Endothelial cell of umbilical vein (primary cell): ENCODE measurements at regions not wholly inside any gene's neighbourhood (a gene's known extent, or its start where the extent isn't known, plus 50 kb on each side); places are given as distances from the start of the nearest gene placed in this dataset.

Experiments used
- BruUV-seq: library from RNA; stranded (reverse); fragments of 400-500 nt; replicated peaks from 2 replicates; lab custom pipeline; 2021; lab: Mats Ljungman, UMichigan
- CTCF ChIA-PET: fragments of 300-600, 350-600 bp; sonication (Branson Sonifier 250); formaldehyde crosslinking; loops from one replicate; lab custom pipeline; 2021; ENCODE audit warnings: antibody characterized with exemption, inconsistent platforms; lab: Charles Lee
- POLR2A ChIA-PET: fragments of 300-600, 350-600 bp; sonication (Branson Sonifier 250); formaldehyde crosslinking; loops from one replicate; lab custom pipeline; 2021; ENCODE audit warnings: antibody characterized with exemption, inconsistent platforms; lab: Charles Lee
- DNase-seq: peaks from one replicate; pipeline ENCODE4 v3.0.0-alpha.2; 2011; ENCODE audit warnings: low read depth, low spot score
- FAIRE-seq: peaks from 2 replicates; lab custom pipeline; 2011; peaks lifted over from hg19 to GRCh38; lab: Jason Lieb, UNC
- H2AFZ ChIP-seq: 2 replicates; pipeline ENCODE4 v1.6.0; 2012; ENCODE audit warnings: low read depth, low read length, control low read depth, inconsistent platforms
- H3K27ac ChIP-seq: 2 replicates; pipeline ENCODE4 v1.5.1; 2011; ENCODE audit warnings: low read depth, mild to moderate bottlenecking, control low read depth, low read length, moderate library complexity; ENCODE audit not compliant: insufficient read depth
- H3K27me3 ChIP-seq, 2 experiments: 2 replicates each; pipeline versions ENCODE4 v1.6.0 to v1.6.1; 2011; ENCODE audit warnings: low read length in 2 of 2, mixed read lengths in 1 of 2; ENCODE audit not compliant: control insufficient read depth in 2 of 2, insufficient read depth in 2 of 2
- H3K36me3 ChIP-seq, 2 experiments: 2 replicates in 1 of 2; 3 replicates in 1 of 2; pipeline ENCODE4 v1.5.1; 2011; ENCODE audit warnings: low read length in 2 of 2, mild to moderate bottlenecking in 1 of 2, moderate library complexity in 1 of 2; ENCODE audit not compliant: control insufficient read depth in 2 of 2, insufficient read depth in 2 of 2; ENCODE audit errors: extremely low read depth in 1 of 2
- H3K4me1 ChIP-seq: 3 replicates; pipeline ENCODE4 v1.5.1; 2011; ENCODE audit warnings: mild to moderate bottlenecking, low read length; ENCODE audit not compliant: control insufficient read depth, insufficient read depth; ENCODE audit errors: extremely low read depth
- H3K4me2 ChIP-seq: 2 replicates; pipeline ENCODE4 v1.6.1; 2011; ENCODE audit warnings: low read length, control low read depth, mixed read lengths; ENCODE audit not compliant: insufficient read depth
- H3K4me3 ChIP-seq, 3 experiments: fragments of 200-600 bp in 1 of 3; sonication (generic), shearing (Covaris generic) in 1 of 3; replicated peaks in 1 of 3; 2 replicates each; pipeline ENCODE4 v1.5.1; 2011 to 2016; ENCODE audit warnings: control low read depth in 3 of 3, low read length in 3 of 3, mild to moderate bottlenecking in 2 of 3, inconsistent platforms in 1 of 3, low read depth in 1 of 3, moderate library complexity in 1 of 3; ENCODE audit not compliant: insufficient read depth in 1 of 3
- H3K79me2 ChIP-seq: 2 replicates; pipeline ENCODE4 v1.6.0; 2012; ENCODE audit warnings: low read length, inconsistent platforms; ENCODE audit not compliant: control insufficient read depth, insufficient read depth
- H3K9ac ChIP-seq: replicated peaks from 2 replicates; pipeline ENCODE3; 2011; ENCODE audit warnings: low read length, control low read depth; ENCODE audit not compliant: insufficient read depth; ENCODE audit errors: extremely low read depth
- H3K9me1 ChIP-seq: replicated peaks from 3 replicates; pipeline ENCODE4 v1.6.0; 2011; ENCODE audit warnings: mild to moderate bottlenecking, low read length; ENCODE audit not compliant: control insufficient read depth, insufficient read depth; ENCODE audit errors: extremely low read depth
- H3K9me3 ChIP-seq: replicated peaks from 2 replicates; pipeline ENCODE4 v1.5.1; 2012; ENCODE audit warnings: low read length, inconsistent platforms; ENCODE audit not compliant: control insufficient read depth, insufficient read depth
- H4K20me1 ChIP-seq: replicated peaks from 2 replicates; pipeline ENCODE3; 2011; ENCODE audit warnings: mild to moderate bottlenecking, low read length; ENCODE audit not compliant: control insufficient read depth, insufficient read depth; ENCODE audit errors: extremely low read depth
- CTCF ChIP-seq, 2 donors: IDR thresholded peaks; 1 replicate in 1 of 2; 2 replicates in 1 of 2; pipeline ENCODE4 v1.5.1; 2011; ENCODE audit warnings: low read length in 2 of 2, mild to moderate bottlenecking in 2 of 2, moderate library complexity in 2 of 2, control low read depth in 1 of 2, inconsistent platforms in 1 of 2, low read depth in 1 of 2; ENCODE audit not compliant: insufficient read depth in 1 of 2; ENCODE audit errors: extremely low read depth in 1 of 2
- EZH2 ChIP-seq: IDR thresholded peaks from 2 replicates; pipeline ENCODE4 v1.6.1; 2012; ENCODE audit warnings: borderline replicate concordance, low read depth, mild to moderate bottlenecking, moderate library complexity, low read length, inconsistent platforms; ENCODE audit not compliant: severe bottlenecking
- FOS ChIP-seq: IDR thresholded peaks from 2 replicates; pipeline ENCODE4 v1.6.1; 2011; ENCODE audit warnings: mild to moderate bottlenecking, low read length, moderate library complexity, borderline replicate concordance; ENCODE audit not compliant: insufficient read depth
- GATA2 ChIP-seq: IDR thresholded peaks from 2 replicates; pipeline ENCODE4 v1.7.0; 2011; ENCODE audit warnings: low read depth, mild to moderate bottlenecking, moderate library complexity, mixed read lengths, low read length; ENCODE audit not compliant: insufficient read length, insufficient read depth
- JUN ChIP-seq: IDR thresholded peaks from 2 replicates; pipeline ENCODE4 v1.6.1; 2011; ENCODE audit warnings: borderline replicate concordance, low read depth; ENCODE audit not compliant: insufficient read length, insufficient read depth
- MAX ChIP-seq: IDR thresholded peaks from 2 replicates; pipeline ENCODE4 v1.6.1; 2011; ENCODE audit not compliant: insufficient read depth, insufficient read length
- MYC ChIP-seq: IDR thresholded peaks from one replicate; pipeline ENCODE4 v1.6.1; 2011; ENCODE audit warnings: mild to moderate bottlenecking, low read depth, low read length
- POLR2A ChIP-seq: IDR thresholded peaks from 2 replicates; pipeline ENCODE4 v1.6.1; 2012; ENCODE audit warnings: low read depth, mild to moderate bottlenecking, control low read depth, low read length
- POLR2AphosphoS5 ChIP-seq: IDR thresholded peaks from 2 replicates; pipeline ENCODE4 v1.6.1; 2012; ENCODE audit warnings: low read depth, mild to moderate bottlenecking, control low read depth, low read length, moderate library complexity; ENCODE audit not compliant: insufficient read depth
- dilution Hi-C: fragments of 300-500 bp; cut with MboI; formaldehyde crosslinking; loops from one replicate; pipeline ENCODE4 v1.15.0; 2019; ENCODE audit warnings: low sequenced_read_pairs; ENCODE audit not compliant: extremely low pct_ligation_motif_present
- intact Hi-C: fragments of 100-400 bp; cut with micrococcal nuclease; formaldehyde crosslinking; loops from one replicate; pipeline ENCODE4 v1.10.0; 2022

- H2AFZ ChIP-seq = no peak overlapping the region
- no peak overlapping the region for H3K27ac ChIP-seq
- ChIA-PET CTCF (no interaction called here), POLR2A (no interaction called here)
- BruUV-seq = no TSS peak
- intact Hi-C loops (no loop called here), dilution Hi-C loops (no loop called here)
- no peaks in the 10 kb centered on the region for H3K36me3 ChIP-seq
- H3K9ac ChIP-seq = no peak overlapping the region
- DNase-seq (no peak), FAIRE-seq (no peak)
- no peaks in the 10 kb centered on the region for H4K20me1 ChIP-seq
- H3K9me3 ChIP-seq = no peaks in the 10 kb centered on the region
- no peaks in the 10 kb centered on the region for H3K27me3 ChIP-seq
- no peaks in the 10 kb centered on the region for H3K9me1 ChIP-seq
- H3K4me3 ChIP-seq = no peak overlapping the region
- H3K4me2 ChIP-seq = no peak overlapping the region
- TF ChIP-seq POLR2AphosphoS5 = no peak
- TF ChIP-seq GATA2 = no peak
- no peak for TF ChIP-seq MYC
- no peak for TF ChIP-seq POLR2A
- no peak for TF ChIP-seq MAX
- TF ChIP-seq JUN = no peak
- no peak for TF ChIP-seq EZH2
- no peak for TF ChIP-seq FOS
- no peak for TF ChIP-seq CTCF (IDR thresholded peaks at IDR 0.05; ENCODE audit: extremely low read depth in 1 of 2, insufficient read depth in 1 of 2, low read depth in 1 of 2, low read length in 2 of 2)
- no peaks in the 10 kb centered on the region for H3K4me1 ChIP-seq
- no peaks in the 10 kb centered on the region for H3K79me2 ChIP-seq
Measured at GRCh38 chr22:49055406-49055805, 772.3 kb downstream of the BRD1 start.
